Activated CD4-positive, alpha-beta T cell treated with anti-CD3 and anti-CD28 coated beads, Interleukin-2, amount 10 ng/mL, durations not matched to agents 7 days and 5 days (primary cell): ENCODE measurements at regions not wholly inside any gene's neighbourhood (a gene's known extent, or its start where the extent isn't known, plus 50 kb on each side); places are given as distances from the start of the nearest gene placed in this dataset.

ENCODE experiments used
- CTCF ChIA-PET: fragments of 350-600 bp; sonication (Branson Sonifier 250); formaldehyde crosslinking; loops from one replicate; lab custom pipeline; 2021; ENCODE audit warnings: antibody characterized with exemption; lab: Charles Lee
- POLR2A ChIA-PET: fragments of 350-600 bp; sonication (Branson Sonifier 250); formaldehyde crosslinking; loops from one replicate; lab custom pipeline; 2021; ENCODE audit warnings: antibody characterized with exemption; lab: Charles Lee
- DNase-seq: peaks from one replicate; pipeline ENCODE4 v3.0.0-alpha.2; 2020
- H3K27ac Mint-ChIP-seq: one replicate; pipeline ENCODE4 v1.8.0; 2021; ENCODE audit warnings: mild to moderate bottlenecking, moderate library complexity, mixed read lengths
- H3K27me3 Mint-ChIP-seq: one replicate; pipeline ENCODE4 v1.8.0; 2021; ENCODE audit warnings: mixed read lengths
- H3K36me3 Mint-ChIP-seq: one replicate; pipeline ENCODE4 v1.8.0; 2021; ENCODE audit warnings: low read depth, mixed read lengths
- H3K4me1 Mint-ChIP-seq: one replicate; pipeline ENCODE4 v1.8.0; 2021; ENCODE audit warnings: mixed read lengths
- H3K4me3 Mint-ChIP-seq: one replicate; pipeline ENCODE4 v1.8.0; 2021; ENCODE audit warnings: mild to moderate bottlenecking, moderate library complexity, mixed read lengths
- H3K9me3 Mint-ChIP-seq: one replicate; pipeline ENCODE4 v1.8.0; 2021; ENCODE audit warnings: mixed read lengths

DNA sequence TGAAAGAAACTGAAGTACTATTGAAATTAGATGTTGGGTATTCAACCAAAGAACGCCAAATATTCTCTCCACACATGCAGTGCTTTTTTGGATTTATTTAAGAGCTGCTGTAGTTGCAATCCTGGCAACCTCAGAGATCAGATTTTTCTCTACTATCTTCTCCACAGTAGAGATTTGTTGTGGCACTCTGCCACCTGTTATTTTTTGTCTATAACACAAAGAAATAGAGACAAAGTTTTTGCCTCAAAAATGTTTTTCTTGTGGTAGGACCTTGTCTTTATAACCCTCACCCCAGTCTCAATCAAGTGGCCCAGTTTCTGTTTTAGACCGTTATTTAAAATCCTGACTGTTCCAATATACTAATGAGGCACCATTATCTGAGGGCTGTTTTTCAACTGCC is 79.4 kb downstream of the SCG2 start:
- H3K4me3 Mint-ChIP-seq = no peak overlapping the region
- H3K27ac Mint-ChIP-seq = no peak overlapping the region
- ChIA-PET CTCF (no interaction called here), POLR2A (no interaction called here)
- no peak for DNase-seq
- no peaks in the 10 kb centered on the region for H3K27me3 Mint-ChIP-seq
- H3K9me3 Mint-ChIP-seq = no peaks in the 10 kb centered on the region
- no peaks in the 10 kb centered on the region for H3K4me1 Mint-ChIP-seq
- H3K36me3 Mint-ChIP-seq = no peaks in the 10 kb centered on the region

DNA sequence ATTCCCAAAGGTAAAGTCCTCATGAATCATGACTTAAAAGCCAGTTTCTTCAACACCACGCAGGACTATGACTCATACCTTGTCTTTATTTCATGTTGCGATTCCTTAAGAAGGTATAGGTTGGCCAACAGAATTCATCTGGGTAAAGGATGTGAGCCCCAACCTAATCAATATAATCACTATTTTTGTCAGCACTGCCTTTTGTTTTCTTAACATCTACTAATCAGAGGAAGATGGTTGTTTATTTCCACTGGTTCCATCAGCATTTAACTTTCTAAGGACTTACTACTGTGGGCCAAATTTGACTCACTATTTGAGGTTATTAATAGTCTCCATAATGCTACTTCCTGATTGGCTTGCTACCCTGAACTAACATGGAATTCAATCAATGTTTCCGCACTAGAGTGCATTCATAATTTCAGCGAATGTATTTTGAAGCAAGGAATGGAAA is 78.6 kb downstream of the SCG2 start:
- no peak for DNase-seq
- CTCF ChIA-PET = no interaction called here
- H3K4me3 Mint-ChIP-seq = no peak overlapping the region
- no peaks in the 10 kb centered on the region for H3K27me3 Mint-ChIP-seq
- H3K27ac Mint-ChIP-seq = no peak overlapping the region
- no peaks in the 10 kb centered on the region for H3K9me3 Mint-ChIP-seq
- H3K4me1 Mint-ChIP-seq = no peaks in the 10 kb centered on the region
- POLR2A ChIA-PET = no interaction called here
- H3K36me3 Mint-ChIP-seq = no peaks in the 10 kb centered on the region

DNA sequence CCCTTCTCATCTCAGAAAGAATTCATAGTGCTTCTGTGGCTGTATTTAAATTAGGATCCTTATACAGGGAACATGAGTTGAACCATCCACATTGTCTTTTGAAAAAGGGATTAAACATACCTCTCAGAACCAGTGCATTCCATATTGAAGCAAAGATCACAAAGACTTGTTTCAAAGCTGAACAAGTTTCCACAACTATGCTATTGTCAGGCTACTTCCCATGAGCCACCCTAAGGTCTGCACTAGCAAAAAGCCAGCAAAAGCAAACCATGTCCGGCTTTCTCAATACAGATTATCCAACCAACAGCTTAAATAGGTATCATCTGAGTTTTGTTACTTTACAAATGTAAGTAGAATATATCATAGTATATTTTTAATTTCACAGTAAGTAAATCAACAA is 78.1 kb downstream of the SCG2 start:
- Mint-ChIP-seq H3K4me3 (no peak overlapping the region), H3K36me3 (no peaks in the 10 kb centered on the region), H3K4me1 (no peaks in the 10 kb centered on the region), H3K9me3 (no peaks in the 10 kb centered on the region), H3K27me3 (no peaks in the 10 kb centered on the region), H3K27ac (no peak overlapping the region)
- ChIA-PET POLR2A (no interaction called here), CTCF (no interaction called here)
- no peak for DNase-seq

DNA sequence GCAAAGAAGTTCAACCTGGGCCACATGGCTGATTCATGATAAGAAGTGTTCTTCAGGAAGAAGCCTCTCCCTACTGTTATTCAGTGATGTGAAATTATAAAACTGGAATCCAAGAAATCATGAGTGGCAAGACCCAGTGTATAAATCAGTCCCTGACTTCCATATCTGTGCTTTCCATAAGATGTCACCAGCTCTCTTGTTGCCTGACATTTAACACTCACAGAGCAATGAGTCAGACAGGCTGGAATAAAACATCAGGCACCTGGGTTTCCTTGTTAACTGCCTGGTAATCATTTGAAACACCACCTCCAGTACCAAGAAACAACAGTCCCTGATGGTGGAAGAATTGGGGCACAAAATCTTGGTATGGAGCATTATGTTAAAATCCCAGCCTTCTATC is 76.1 kb downstream of the SCG2 start:
- POLR2A ChIA-PET = no interaction called here
- Mint-ChIP-seq H3K27me3 (no peaks in the 10 kb centered on the region), H3K9me3 (no peaks in the 10 kb centered on the region), H3K36me3 (no peaks in the 10 kb centered on the region), H3K27ac (no peak overlapping the region), H3K4me3 (no peak overlapping the region), H3K4me1 (no peaks in the 10 kb centered on the region)
- CTCF ChIA-PET = no interaction called here
- DNase-seq = no peak

DNA sequence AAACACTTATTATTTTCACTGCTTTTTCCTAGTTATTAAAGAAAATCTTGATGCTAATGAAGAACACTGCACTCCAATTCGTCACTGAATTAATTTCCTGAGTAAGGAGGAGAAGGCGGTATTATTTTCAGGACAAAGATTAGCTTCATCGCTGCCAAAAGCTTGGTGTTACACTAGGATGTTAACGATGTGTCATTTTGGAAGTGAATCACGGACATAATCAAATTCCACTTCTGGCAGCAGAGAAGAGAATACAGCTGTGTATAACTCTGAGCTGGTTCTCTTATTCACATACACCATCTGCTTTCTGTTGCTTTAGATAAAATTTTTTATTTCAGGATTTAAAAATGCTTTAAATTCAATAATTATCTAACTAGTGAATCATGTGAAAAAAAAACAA is 74.1 kb downstream of the SCG2 start:
- Mint-ChIP-seq H3K27me3 (no peaks in the 10 kb centered on the region), H3K27ac (no peak overlapping the region), H3K36me3 (no peaks in the 10 kb centered on the region), H3K4me3 (no peak overlapping the region), H3K9me3 (no peaks in the 10 kb centered on the region), H3K4me1 (no peaks in the 10 kb centered on the region)
- no peak for DNase-seq
- POLR2A ChIA-PET = no interaction called here
- CTCF ChIA-PET = no interaction called here

DNA sequence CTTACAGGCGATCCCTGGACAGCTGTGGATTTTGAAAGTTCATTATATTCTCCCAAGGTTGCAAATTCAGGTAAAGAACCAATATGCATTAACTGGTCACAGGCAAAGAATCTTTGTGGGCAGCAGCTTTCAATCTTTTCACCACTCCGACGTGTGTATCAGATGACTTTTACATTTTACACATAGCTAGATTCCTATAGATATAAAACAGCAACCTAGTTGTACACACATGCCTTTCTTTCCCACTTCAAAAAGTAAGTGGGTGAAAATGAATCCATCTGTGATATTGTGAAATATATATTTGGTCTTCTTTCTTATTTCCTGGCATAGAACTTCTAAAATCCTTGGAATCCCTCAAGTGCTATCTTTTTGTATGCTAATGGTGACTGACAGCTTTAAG is 72.5 kb downstream of the SCG2 start:
- ChIA-PET POLR2A (no interaction called here), CTCF (interaction anchor here (0.6 kb wide), 1 partner anchor 91 kb away, joined by 3 read pairs; no protein-coding TSS in a partner anchor)
- Mint-ChIP-seq H3K27ac (no peak overlapping the region), H3K9me3 (no peaks in the 10 kb centered on the region), H3K4me1 (no peaks in the 10 kb centered on the region), H3K4me3 (no peak overlapping the region), H3K27me3 (no peaks in the 10 kb centered on the region), H3K36me3 (no peaks in the 10 kb centered on the region)
- no peak for DNase-seq

DNA sequence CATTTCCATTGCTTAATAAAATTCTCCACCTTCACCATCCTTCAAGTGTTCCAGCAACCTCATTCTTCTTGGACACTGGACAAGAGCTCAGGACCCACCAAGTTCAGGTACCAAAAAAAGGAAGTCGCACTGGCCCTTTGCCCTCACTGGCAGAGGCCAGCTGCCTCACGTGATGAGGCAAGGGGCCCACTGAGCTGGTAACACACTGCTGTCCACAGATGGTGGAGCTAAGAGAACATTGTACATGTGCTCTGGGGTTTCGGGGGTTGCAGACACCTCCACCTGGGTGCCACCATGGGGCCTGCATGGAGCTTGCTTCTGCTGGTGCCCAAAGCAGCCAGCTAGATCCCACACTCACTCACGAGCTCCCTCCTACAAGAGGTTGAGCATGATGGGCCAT is 71.3 kb downstream of the SCG2 start:
- DNase-seq = no peak
- H3K36me3 Mint-ChIP-seq = no peaks in the 10 kb centered on the region
- no peaks in the 10 kb centered on the region for H3K4me1 Mint-ChIP-seq
- no peaks in the 10 kb centered on the region for H3K27me3 Mint-ChIP-seq
- H3K4me3 Mint-ChIP-seq = no peak overlapping the region
- H3K9me3 Mint-ChIP-seq = no peaks in the 10 kb centered on the region
- H3K27ac Mint-ChIP-seq = no peak overlapping the region
- ChIA-PET POLR2A (no interaction called here), CTCF (no interaction called here)

DNA sequence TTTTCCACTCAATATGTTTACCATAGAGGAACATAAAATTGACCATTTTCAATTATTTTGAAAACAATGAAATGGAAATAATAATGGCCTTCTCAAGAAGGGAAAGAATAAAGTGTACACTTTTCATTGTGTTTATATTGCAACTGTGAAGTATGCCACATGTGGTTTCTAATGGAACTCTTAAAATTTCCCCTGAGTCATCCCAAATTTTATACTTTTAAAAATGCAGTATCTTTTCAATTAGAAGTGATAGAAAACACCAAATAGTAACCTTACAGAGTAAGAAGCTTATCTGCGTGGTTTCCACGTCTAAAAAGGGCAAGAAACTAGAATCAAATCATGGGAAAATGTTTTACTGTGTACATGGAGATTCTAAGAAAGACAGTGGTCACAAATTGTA is 70.0 kb downstream of the SCG2 start:
- Mint-ChIP-seq H3K27me3 (no peaks in the 10 kb centered on the region), H3K36me3 (no peaks in the 10 kb centered on the region), H3K27ac (no peak overlapping the region), H3K4me3 (no peak overlapping the region), H3K9me3 (no peaks in the 10 kb centered on the region), H3K4me1 (no peaks in the 10 kb centered on the region)
- ChIA-PET CTCF (no interaction called here), POLR2A (no interaction called here)
- DNase-seq = no peak

DNA sequence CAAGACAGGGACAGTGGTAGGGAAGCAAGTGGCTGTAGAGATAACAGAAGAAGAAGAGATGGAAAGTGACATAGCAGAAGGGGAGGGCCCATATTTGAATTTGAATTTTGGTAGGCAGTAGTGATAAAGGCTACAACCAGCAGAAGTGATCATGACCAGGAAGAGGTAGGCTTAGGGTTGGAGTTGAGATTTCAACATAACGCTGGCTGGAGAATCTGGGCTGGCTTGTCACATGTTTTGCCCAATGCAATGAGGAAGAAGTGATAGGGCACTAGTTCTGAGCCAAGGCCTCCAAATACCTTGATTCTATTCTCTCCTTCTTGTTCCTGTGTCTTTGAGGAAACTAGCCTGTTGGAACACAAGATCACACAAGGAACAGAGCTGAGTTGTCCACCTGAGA is 69.4 kb downstream of the SCG2 start:
- no peak overlapping the region for H3K27ac Mint-ChIP-seq
- CTCF ChIA-PET = no interaction called here
- no peaks in the 10 kb centered on the region for H3K9me3 Mint-ChIP-seq
- H3K4me1 Mint-ChIP-seq = no peaks in the 10 kb centered on the region
- H3K27me3 Mint-ChIP-seq = no peaks in the 10 kb centered on the region
- H3K4me3 Mint-ChIP-seq = no peak overlapping the region
- POLR2A ChIA-PET = no interaction called here
- DNase-seq = no peak
- H3K36me3 Mint-ChIP-seq = no peaks in the 10 kb centered on the region

DNA sequence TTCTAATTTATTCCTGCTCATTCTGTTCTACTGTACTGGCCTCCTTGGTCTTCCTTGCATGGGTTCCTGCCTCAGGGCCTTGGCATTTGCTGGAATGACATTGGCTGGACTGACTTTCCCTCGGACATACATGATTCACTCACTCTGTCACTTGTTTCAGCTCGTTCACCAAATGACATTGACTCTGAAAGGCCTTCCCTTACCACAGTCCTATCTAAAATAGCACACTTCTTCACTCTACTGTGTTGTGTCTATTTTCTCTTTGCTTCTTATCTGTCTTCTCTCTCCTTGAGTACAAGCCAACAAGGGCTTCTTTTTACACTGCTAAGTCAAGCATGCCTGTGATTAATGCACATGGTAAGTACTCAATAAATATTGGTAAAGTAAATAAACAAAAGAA is 65.6 kb downstream of the SCG2 start:
- Mint-ChIP-seq H3K27me3 (no peaks in the 10 kb centered on the region), H3K4me3 (no peak overlapping the region), H3K27ac (no peak overlapping the region), H3K4me1 (no peaks in the 10 kb centered on the region), H3K9me3 (no peaks in the 10 kb centered on the region), H3K36me3 (no peaks in the 10 kb centered on the region)
- no peak for DNase-seq
- ChIA-PET CTCF (interaction anchor here (1.1 kb wide), 1 partner anchor 23 kb away, joined by 3 read pairs; no protein-coding TSS in a partner anchor), POLR2A (no interaction called here)

DNA sequence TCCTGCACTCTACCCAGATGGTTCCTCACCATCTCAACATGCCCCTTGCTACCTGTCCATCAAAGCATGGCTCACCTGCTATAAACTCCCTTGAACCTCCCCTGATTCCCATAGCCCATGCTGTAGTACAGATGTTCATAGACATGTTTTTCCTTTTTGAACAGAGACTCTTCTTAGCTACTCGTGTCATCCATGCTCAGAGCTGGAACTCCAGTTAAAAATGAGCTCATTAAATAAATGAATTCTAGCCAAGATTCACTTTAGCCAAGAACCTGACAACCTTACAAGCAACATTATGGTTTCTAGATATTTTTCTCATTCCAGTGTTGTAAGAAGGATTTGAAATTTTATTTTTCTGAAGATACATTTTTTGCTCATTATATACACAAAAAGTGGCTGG is 65.0 kb downstream of the SCG2 start:
- no peaks in the 10 kb centered on the region for H3K4me1 Mint-ChIP-seq
- H3K4me3 Mint-ChIP-seq = no peak overlapping the region
- DNase-seq = no peak
- no peaks in the 10 kb centered on the region for H3K27me3 Mint-ChIP-seq
- H3K27ac Mint-ChIP-seq = no peak overlapping the region
- H3K36me3 Mint-ChIP-seq = no peaks in the 10 kb centered on the region
- POLR2A ChIA-PET = no interaction called here
- CTCF ChIA-PET = no interaction called here
- H3K9me3 Mint-ChIP-seq = no peaks in the 10 kb centered on the region

DNA sequence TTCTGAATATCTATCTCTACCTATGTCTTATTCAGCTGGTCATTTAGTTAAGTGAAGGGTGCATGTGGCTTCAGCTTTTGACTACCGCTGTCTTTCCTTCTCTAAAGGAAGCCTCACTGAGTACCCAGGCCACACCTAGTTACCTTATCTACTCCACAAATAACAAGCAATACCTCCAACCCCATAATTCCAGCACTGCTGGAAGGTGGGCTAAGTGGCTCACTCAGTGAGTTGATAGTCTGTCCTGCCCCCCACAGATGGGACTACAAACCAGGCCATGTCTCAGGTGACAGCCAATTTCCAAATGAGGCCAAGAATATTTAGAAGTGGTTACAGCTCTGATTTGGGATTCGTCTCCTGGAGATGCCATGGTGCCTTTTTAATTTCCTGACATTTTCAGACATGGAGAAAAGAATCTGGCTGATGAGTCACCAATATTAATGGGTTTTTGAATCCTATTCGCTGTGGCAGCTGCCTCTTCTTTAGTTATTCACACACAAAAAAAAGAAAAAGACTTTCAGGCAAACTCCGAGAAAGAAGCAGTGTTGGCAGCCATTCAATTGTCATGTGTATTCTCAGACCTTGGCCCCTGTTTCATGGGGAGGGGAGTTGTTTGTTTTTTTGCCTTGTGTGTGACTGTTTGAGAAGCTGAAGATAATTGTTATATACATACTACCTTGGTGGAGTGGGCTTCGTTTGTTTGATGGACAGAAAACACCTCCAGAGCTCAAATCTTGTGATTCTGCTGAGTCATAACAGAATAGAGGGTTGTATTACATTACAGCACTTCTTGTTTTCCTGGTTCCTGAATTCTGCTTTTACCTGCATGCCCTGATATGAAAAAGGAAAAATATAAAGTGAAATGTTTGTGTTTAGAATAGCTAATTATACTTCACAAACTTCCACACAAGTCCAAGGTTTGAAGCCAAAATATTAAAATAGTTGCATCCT is 64.2 kb downstream of the SCG2 start:
- H3K27me3 Mint-ChIP-seq = no peaks in the 10 kb centered on the region
- no peak overlapping the region for H3K4me3 Mint-ChIP-seq
- H3K27ac Mint-ChIP-seq = no peak overlapping the region
- CTCF ChIA-PET = no interaction called here
- no peak for DNase-seq
- H3K36me3 Mint-ChIP-seq = no peaks in the 10 kb centered on the region
- H3K9me3 Mint-ChIP-seq = no peaks in the 10 kb centered on the region
- POLR2A ChIA-PET = no interaction called here
- H3K4me1 Mint-ChIP-seq = no peaks in the 10 kb centered on the region

DNA sequence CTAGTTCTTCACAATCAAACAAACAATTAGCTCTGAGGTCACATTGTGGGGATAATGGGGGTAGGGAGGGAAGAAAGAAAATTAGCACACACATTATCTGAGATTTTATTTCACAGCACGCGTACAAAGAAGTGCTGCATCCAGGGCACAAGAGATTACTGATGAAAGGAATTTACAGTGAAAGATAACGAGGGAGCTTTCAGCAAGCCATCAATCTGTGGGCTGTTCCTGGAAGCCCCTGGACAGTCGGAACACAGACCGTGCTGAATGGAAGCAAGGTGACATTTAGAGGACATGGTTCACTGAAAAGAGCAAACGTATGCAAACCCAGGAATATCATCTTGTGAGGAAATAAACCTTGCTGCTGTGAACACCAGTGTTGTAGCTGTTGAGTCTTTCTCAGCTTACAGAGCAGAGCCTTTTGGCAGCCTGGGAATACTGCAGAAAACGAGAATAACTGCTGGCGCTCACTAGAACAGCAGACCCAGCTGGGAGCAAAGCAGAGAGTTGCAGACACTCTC is 63.2 kb downstream of the SCG2 start:
- H3K9me3 Mint-ChIP-seq = no peaks in the 10 kb centered on the region
- H3K4me3 Mint-ChIP-seq = no peak overlapping the region
- H3K27ac Mint-ChIP-seq = no peak overlapping the region
- ChIA-PET CTCF (interaction anchor here (0.6 kb wide), 1 partner anchor 444 kb away, joined by 3 read pairs; no protein-coding TSS in a partner anchor), POLR2A (no interaction called here)
- no peaks in the 10 kb centered on the region for H3K27me3 Mint-ChIP-seq
- no peaks in the 10 kb centered on the region for H3K4me1 Mint-ChIP-seq
- DNase-seq = no peak
- H3K36me3 Mint-ChIP-seq = no peaks in the 10 kb centered on the region
